ENCODE measurements at regions not wholly inside any gene's neighbourhood (a gene's known extent, or its start where the extent isn't known, plus 50 kb on each side); places are given as distances from the start of the nearest gene placed in this dataset.

GRCh38 chr13:106686163-106686562 lies 118.2 kb upstream of the ARGLU1 start:
- ChIA-PET CTCF (no interaction called here), POLR2A (ENCODE audit: low non-redundant PET) (no interaction called here)
- H3K4me1 ChIP-seq (ENCODE audit: insufficient read depth, low read length, poor library complexity, severe bottlenecking), result no peaks in the 10 kb centered on the region
- no peak for DNase-seq (ENCODE audit: low spot score)
- peaks cover 32% of the 10 kb centered on the region for H3K27me3 ChIP-seq (replicated peaks; ENCODE audit: insufficient read depth, low read depth, low read length, poor library complexity)
- H3K36me3 ChIP-seq (ENCODE audit: insufficient read depth, low read length, poor library complexity, severe bottlenecking), result no peaks in the 10 kb centered on the region
- H3K9me3 ChIP-seq (ENCODE audit: low read depth, low read length, poor library complexity, severe bottlenecking), result no peaks in the 10 kb centered on the region
- no peak for TF ChIP-seq EZH2 (IDR thresholded peaks at IDR 0.05; ENCODE audit: borderline replicate concordance, low read depth, low read length, poor library complexity, severe bottlenecking)
- no peak for TF ChIP-seq CTCF (conservative IDR thresholded peaks at IDR 0.05; ENCODE audit: low read depth, low read length)
- intact Hi-C loops (cut with micrococcal nuclease; ENCODE audit: unreplicated experiment), result no loop called here
- H3K4me3 ChIP-seq (ENCODE audit: low read depth, low read length, poor library complexity, severe bottlenecking), result no peak overlapping the region
- H3K27ac ChIP-seq (ENCODE audit: low read depth, low read length, poor library complexity, severe bottlenecking), result no peak overlapping the region
- no TSS peak for BruUV-seq (replicated peaks)

GRCh38 chr13:106685143-106685542 lies 117.2 kb upstream of the ARGLU1 start:
- CTCF ChIA-PET, result no interaction called here

GRCh38 chr13:106683918-106684317 lies 116.0 kb upstream of the ARGLU1 start:
- intact Hi-C loops (cut with micrococcal nuclease; ENCODE audit: unreplicated experiment), result no loop called here
- no TSS peak for BruUV-seq (replicated peaks)
- POLR2A ChIA-PET (ENCODE audit: low non-redundant PET), result no interaction called here
- Histone ChIP-seq H3K4me1 (ENCODE audit: insufficient read depth, low read length, poor library complexity, severe bottlenecking) (no peaks in the 10 kb centered on the region), H3K9me3 (ENCODE audit: low read depth, low read length, poor library complexity, severe bottlenecking) (no peaks in the 10 kb centered on the region), H3K36me3 (ENCODE audit: insufficient read depth, low read length, poor library complexity, severe bottlenecking) (no peaks in the 10 kb centered on the region), H3K27me3 (replicated peaks; ENCODE audit: insufficient read depth, low read depth, low read length, poor library complexity) (peaks cover 31% of the 10 kb centered on the region), H3K4me3 (ENCODE audit: low read depth, low read length, poor library complexity, severe bottlenecking) (no peak overlapping the region), H3K27ac (ENCODE audit: low read depth, low read length, poor library complexity, severe bottlenecking) (no peak overlapping the region)
- no peak for TF ChIP-seq EZH2 (IDR thresholded peaks at IDR 0.05; ENCODE audit: borderline replicate concordance, low read depth, low read length, poor library complexity, severe bottlenecking)
- no peak for DNase-seq (ENCODE audit: low spot score)
- CTCF ChIA-PET, result no interaction called here

More at GRCh38 chr13:106685143-106685542, 117.2 kb upstream of the ARGLU1 start:
- no peaks in the 10 kb centered on the region for H3K9me3 ChIP-seq (ENCODE audit: low read depth, low read length, poor library complexity, severe bottlenecking)
- POLR2A ChIA-PET (ENCODE audit: low non-redundant PET), result no interaction called here
- intact Hi-C loops (cut with micrococcal nuclease; ENCODE audit: unreplicated experiment), result no loop called here
- no peak for DNase-seq (ENCODE audit: low spot score)
- no peaks in the 10 kb centered on the region for H3K4me1 ChIP-seq (ENCODE audit: insufficient read depth, low read length, poor library complexity, severe bottlenecking)
- BruUV-seq (replicated peaks), result no TSS peak
- H3K27me3 ChIP-seq (replicated peaks; ENCODE audit: insufficient read depth, low read depth, low read length, poor library complexity), result peaks cover 31% of the 10 kb centered on the region
- no peaks in the 10 kb centered on the region for H3K36me3 ChIP-seq (ENCODE audit: insufficient read depth, low read length, poor library complexity, severe bottlenecking)
- TF ChIP-seq CTCF (conservative IDR thresholded peaks at IDR 0.05; ENCODE audit: low read depth, low read length) (no peak), EZH2 (IDR thresholded peaks at IDR 0.05; ENCODE audit: borderline replicate concordance, low read depth, low read length, poor library complexity, severe bottlenecking) (no peak)
- no peak overlapping the region for H3K4me3 ChIP-seq (ENCODE audit: low read depth, low read length, poor library complexity, severe bottlenecking)
- H3K27ac ChIP-seq (ENCODE audit: low read depth, low read length, poor library complexity, severe bottlenecking), result no peak overlapping the region

- DNase-seq (ENCODE audit: low spot score), result no peak
- BruUV-seq (replicated peaks), result no TSS peak
- no peak overlapping the region for H3K27ac ChIP-seq (ENCODE audit: low read depth, low read length, poor library complexity, severe bottlenecking)
- intact Hi-C loops (cut with micrococcal nuclease; ENCODE audit: unreplicated experiment), result no loop called here
- H3K4me3 ChIP-seq (ENCODE audit: low read depth, low read length, poor library complexity, severe bottlenecking), result no peak overlapping the region
- no peaks in the 10 kb centered on the region for H3K4me1 ChIP-seq (ENCODE audit: insufficient read depth, low read length, poor library complexity, severe bottlenecking)
- ChIA-PET POLR2A (ENCODE audit: low non-redundant PET) (no interaction called here), CTCF (no interaction called here)
- H3K9me3 ChIP-seq (ENCODE audit: low read depth, low read length, poor library complexity, severe bottlenecking), result no peaks in the 10 kb centered on the region
- no peaks in the 10 kb centered on the region for H3K36me3 ChIP-seq (ENCODE audit: insufficient read depth, low read length, poor library complexity, severe bottlenecking)
- TF ChIP-seq CTCF (conservative IDR thresholded peaks at IDR 0.05; ENCODE audit: low read depth, low read length) (no peak), EZH2 (IDR thresholded peaks at IDR 0.05; ENCODE audit: borderline replicate concordance, low read depth, low read length, poor library complexity, severe bottlenecking) (no peak)
- H3K27me3 ChIP-seq (replicated peaks; ENCODE audit: insufficient read depth, low read depth, low read length, poor library complexity), result peaks cover 31% of the 10 kb centered on the region
Observed at GRCh38 chr13:106683179-106683578, 115.2 kb upstream of the ARGLU1 start.

Measured in A673 (cell line).